ENCODE measurements at regions not wholly inside any gene's neighbourhood (a gene's known extent, or its start where the extent isn't known, plus 50 kb on each side); places are given as distances from the start of the nearest gene placed in this dataset.

DNA sequence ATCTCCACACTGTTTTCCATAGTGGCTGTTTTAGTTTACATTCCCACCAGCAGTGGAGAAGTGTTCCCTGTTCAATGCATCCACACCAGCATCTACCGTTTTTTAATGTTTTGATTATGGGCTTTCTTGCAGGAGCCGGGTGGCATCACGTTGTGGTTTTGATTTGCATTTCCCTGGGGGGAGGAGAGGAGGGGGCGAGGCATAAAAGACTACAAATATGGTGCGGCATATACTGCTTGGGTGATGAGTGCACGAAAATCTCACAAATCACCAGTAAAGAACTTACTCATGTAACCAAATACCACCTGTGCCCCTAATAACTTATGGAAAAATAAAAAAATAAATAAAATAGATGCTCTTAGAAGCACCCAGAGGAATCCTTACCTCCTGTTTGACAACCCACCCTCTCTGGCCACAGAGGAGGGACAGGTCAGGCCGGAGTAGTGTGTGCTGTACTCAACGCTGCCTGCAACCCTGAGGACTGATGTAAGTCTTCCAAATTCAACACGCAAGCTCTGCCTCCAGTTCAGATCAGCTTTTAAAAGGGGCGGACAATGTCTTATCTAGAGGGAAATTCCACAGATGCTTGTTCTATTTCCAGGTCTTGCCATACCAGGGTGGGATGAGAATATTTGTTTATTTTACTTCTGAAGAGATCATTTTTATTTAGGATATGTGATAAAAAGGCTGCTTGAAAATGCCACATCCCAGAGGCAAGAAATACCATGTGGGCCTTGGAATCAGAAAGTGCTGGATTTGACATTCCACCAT is 329.6 kb upstream of the B3GAT1 start:
- TF ChIP-seq, protein P1, sequence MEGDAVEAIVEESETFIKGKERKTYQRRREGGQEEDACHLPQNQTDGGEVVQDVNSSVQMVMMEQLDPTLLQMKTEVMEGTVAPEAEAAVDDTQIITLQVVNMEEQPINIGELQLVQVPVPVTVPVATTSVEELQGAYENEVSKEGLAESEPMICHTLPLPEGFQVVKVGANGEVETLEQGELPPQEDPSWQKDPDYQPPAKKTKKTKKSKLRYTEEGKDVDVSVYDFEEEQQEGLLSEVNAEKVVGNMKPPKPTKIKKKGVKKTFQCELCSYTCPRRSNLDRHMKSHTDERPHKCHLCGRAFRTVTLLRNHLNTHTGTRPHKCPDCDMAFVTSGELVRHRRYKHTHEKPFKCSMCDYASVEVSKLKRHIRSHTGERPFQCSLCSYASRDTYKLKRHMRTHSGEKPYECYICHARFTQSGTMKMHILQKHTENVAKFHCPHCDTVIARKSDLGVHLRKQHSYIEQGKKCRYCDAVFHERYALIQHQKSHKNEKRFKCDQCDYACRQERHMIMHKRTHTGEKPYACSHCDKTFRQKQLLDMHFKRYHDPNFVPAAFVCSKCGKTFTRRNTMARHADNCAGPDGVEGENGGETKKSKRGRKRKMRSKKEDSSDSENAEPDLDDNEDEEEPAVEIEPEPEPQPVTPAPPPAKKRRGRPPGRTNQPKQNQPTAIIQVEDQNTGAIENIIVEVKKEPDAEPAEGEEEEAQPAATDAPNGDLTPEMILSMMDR (IDR thresholded peaks at IDR 0.05; ENCODE audit: control insufficient read depth, insufficient read depth, low read depth, low read length, missing control alignments): no peak
- DNase-seq (ENCODE audit: low read depth): no peak
- no peak overlapping the region for H3K4me3 ChIP-seq (ENCODE audit: control insufficient read depth, low read depth, low read length)

DNA sequence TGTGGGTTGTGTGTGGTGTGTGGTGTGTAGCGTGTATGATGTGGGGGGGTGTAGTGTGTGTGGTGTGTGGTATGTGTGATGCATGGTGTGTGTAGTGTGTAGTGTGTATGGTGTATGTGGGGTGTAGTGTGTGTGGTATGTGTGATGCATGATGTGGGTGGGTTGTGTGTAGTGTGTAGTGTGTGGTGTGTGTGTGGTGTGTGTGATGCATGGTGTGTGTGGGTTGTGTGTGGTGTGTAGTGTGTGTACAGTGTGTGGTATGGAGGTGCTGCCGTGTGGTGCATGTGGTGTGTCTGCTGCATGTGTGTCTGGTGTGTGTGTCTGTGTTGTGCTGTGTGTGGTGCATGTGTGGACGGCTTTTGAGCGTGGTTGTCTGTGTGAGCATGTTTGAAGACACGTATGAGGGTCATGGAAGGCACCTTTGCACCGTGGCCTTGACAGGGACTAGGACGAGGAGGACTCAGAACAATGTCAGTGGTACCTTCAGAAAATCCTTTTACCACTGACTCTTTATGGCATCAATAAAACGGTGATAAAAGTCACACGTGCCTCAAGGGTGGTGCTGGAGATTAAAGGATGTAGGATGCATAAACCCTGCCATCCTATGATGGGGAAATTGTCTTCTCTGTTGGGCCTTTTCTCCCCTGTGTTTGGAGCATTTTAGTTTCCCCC is 328.7 kb upstream of the B3GAT1 start:
- no peak for DNase-seq (ENCODE audit: low read depth)
- H3K4me3 ChIP-seq (ENCODE audit: control insufficient read depth, low read depth, low read length): no peak overlapping the region
- TF ChIP-seq, protein P1 (IDR thresholded peaks at IDR 0.05; ENCODE audit: control insufficient read depth, insufficient read depth, low read depth, low read length, missing control alignments): no peak

DNA sequence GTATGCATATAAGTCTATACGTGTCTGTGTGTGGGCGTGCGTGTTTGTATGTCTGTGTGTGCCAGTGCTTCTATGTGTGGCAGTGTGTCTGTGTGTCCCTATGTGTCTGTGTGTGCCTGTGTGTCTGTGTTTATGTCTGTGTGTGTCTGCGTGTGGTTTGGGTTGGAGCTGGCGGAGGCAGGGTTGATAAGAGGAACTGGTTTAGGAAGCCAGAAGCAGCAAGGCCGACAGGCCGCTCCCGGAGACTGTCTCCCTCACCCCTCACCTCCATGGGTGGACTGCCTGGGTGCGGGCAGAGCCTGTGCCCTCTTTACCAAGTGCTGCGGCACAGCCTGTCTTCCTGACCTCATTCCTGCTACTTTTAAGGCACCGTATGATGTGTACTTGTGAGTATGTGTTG is 327.1 kb upstream of the B3GAT1 start:
- no peak for DNase-seq (ENCODE audit: low read depth)
- H3K4me3 ChIP-seq (ENCODE audit: control insufficient read depth, low read depth, low read length): no peak overlapping the region
- TF ChIP-seq, protein P1 (IDR thresholded peaks at IDR 0.05; ENCODE audit: control insufficient read depth, insufficient read depth, low read depth, low read length, missing control alignments): no peak

DNA sequence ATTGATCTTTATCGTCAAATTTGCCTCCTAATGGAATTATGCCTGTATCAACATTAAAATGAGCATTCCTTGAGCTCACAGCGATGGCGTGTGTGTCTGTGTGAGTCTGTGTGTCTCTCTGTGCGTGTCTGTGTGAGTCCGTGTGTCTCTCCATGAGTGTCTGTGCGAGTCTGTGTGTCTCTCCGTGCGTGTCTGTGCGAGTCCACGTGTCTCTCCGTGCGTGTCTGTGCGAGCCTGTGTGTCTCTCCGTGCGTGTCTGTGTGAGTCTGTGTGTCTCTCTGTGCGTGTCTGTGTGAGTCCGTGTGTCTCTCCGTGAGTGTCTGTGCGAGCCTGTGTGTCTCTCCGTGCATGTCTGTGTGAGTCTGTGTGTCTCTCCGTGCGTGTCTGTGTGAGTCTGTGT is 326.5 kb upstream of the B3GAT1 start:
- no peak for DNase-seq (ENCODE audit: low read depth)
- no peak overlapping the region for H3K4me3 ChIP-seq (ENCODE audit: control insufficient read depth, low read depth, low read length)
- TF ChIP-seq, protein P1 (IDR thresholded peaks at IDR 0.05; ENCODE audit: control insufficient read depth, insufficient read depth, low read depth, low read length, missing control alignments): no peak

DNA sequence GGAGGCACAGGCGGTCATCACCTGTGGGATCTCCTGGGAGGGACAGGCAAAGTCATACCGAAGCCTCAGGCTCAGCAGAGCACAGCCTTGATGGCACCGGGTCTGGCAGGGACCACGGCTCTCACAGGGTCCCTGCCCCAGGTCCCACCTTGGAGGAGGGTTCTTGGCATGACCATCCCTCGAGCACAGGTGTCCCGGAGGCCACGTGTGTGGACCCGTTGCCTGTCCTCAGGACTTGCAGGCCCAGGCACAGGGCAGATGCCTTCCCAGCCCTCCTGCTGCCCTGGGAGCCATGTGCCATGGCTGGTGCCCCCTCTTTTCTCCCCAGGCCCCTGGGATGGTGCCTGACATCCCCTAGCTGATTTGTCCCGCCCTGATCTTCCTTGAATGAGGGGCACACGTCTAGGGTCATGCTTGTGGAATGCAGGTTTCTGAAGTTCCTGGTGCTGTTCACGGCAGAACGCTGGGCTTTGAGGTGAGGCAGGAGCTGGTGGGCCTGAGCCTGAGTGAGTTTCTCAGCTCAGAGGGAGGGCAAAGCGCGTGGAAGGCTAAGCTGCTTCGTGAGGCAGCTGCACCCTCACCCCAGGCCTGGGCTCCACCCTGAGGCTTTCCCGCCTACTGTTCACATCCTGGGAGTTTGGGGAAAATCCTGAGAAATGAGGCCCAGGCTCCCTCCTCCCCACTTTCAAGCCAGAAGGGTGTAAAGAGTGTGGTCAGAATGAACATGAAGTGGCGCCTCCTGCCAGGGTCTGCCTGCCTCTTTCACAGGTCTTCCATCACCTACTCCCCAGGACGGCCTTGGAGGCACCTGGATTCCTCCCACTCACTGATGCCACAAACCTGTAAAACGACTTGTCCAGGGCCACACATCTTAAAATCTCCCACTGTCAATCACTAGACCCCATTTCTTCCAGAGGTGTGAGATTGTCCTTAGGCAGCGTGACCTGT is 325.8 kb upstream of the B3GAT1 start:
- DNase-seq (ENCODE audit: low read depth): no peak
- TF ChIP-seq, protein P1 (IDR thresholded peaks at IDR 0.05; ENCODE audit: control insufficient read depth, insufficient read depth, low read depth, low read length, missing control alignments): no peak
- H3K4me3 ChIP-seq (ENCODE audit: control insufficient read depth, low read depth, low read length): no peak overlapping the region

DNA sequence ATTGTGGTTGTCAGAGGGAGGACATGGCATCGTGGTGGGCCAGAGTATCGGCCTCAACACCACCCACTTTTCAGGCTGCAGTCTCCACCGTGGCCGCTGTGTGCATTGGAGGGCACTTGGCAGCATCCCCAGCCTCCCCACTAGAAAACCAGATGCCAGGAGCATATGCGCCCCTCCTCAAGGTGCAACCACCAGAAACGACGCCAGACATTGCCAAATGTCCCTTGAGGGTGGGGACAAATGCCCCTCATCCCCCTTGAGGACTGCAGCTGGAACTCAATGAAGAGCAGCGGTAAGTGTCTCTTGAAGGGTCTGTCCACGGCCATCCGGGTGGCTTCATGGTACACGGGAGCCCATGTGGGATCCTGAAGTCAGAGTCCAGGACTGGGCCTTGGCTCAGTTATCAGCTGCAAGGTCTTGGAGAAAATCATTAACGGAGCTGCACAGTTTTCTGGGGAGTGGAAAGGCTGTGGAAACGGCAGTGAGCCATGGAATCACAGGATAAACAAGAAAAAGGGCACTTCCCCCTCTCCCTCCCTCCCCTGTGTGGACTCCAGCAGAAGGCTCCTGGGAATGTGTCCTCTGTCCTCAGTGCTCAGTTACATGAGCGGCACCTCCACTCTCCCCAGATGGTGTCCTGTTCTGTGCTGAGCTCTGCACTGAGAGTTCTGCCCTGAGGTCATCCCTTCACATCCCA is 324.4 kb upstream of the B3GAT1 start:
- TF ChIP-seq, protein P1 (IDR thresholded peaks at IDR 0.05; ENCODE audit: control insufficient read depth, insufficient read depth, low read depth, low read length, missing control alignments): no peak
- H3K4me3 ChIP-seq (ENCODE audit: control insufficient read depth, low read depth, low read length): no peak overlapping the region
- no peak for DNase-seq (ENCODE audit: low read depth)

Data from AG09309 (cell line).